Stimulated activated CD4-positive, alpha-beta T cell treated with anti-CD3 and anti-CD28 coated beads, Interleukin-15, amount 100 ng/mL, for 48 hours (primary cell): ENCODE measurements at regions not wholly inside any gene's neighbourhood (a gene's known extent, or its start where the extent isn't known, plus 50 kb on each side); places are given as distances from the start of the nearest gene placed in this dataset.

Experiments used
- DNase-seq, 2 donors: peaks; one replicate each; pipeline ENCODE4 v3.0.0-alpha.2; 2020; ENCODE audit warnings: low read depth in 2 of 2

DNA sequence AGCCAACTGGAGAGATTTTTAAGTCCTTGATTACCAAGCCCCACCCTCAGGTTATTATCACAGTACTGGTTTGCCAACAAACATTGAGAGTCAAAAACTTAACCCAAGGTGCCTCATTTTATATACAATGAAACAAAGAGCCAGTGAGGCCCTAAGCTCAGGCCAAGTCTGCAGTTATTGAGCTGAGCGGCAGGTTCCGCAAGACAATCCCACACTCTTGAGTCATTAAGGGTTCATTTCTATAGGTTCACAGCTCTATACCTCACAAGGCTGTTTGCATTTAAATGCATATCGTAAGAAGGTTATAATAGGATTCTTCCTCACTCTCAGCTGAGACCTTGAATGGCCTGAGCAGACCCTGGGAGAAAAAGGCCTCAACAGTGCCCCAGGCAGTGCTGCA lies 268.4 kb upstream of the RGPD4 start:
- no peak for DNase-seq

DNA sequence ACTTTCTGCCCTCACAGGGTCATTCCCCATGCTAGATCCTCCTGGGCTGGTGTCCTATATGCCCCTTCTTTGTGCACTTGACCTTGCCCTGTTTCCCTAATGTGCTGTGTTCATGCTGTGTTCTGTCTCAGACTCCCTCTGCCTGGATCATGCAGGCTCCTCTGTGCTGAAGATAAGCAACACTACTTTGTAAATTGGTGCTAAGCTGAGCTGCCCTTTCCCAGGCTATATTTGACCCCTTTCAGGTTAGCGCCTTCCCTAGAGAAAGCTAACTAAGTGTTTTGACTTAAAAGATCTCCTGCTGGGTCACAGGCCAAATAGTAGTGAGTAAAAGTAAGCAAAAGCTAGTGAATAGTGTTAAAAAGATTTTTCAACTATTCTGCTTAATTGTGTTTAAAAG lies 257.2 kb upstream of the RGPD4 start:
- DNase-seq: no peak

DNA sequence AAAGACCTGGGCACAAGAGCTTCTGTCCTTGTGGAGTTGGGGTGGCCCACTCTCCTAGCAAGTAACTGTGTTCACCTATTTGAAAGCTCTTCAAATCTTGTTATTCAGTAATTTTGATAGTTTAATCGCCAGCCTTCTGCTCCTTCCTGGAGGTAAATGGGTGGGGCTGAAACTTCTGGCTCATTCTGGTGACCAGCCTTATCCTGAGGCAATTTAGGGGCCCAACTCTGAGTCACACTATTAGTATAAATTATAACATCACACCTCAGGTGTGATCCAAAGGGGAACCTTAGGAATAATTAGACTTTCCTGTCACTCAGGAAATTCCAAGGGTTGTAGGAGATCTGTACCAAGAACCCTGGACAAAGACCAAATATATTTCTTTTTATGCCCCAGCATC lies 255.8 kb upstream of the RGPD4 start:
- no peak for DNase-seq

DNA sequence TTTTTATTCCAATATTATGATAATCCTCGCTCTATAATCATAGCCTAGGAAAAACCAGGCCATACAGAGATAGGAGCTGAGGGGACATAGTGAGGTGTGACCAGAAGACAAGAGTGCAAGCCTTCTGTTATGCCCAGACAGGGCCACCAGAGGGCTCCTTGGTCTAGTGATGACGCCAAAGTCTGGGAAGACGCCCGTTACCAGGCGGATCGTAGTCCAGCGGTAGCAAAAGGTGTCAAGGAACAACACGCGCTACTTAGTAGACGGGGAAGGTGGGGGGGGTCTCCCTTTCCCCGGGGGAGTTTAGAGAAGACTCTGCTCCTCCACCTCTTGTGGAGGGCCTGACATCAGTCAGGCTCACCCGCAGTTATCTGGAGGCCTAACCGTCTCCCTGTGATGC lies 253.8 kb upstream of the RGPD4 start:
- peak in 1 of 2 donors; percentile 3 for DNase-seq

DNA sequence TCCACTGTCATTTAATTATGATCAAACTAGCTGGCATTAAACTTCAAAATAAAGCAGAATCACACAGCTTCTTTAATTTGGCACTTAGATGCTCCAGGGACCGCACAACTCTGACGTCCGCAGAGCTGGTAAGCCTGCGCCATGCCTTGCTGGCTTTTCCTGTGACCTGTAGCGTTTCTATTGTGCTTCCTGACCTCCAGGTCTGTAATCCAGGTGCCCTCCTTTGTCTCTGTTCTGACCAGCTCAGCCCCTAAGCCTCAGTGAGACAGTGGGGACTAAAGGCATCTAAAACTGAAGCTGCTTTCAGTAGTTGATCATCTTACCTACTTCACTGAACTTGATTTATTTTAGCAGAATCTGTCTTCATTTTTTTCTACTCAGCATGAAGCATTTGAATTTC lies 249.7 kb upstream of the RGPD4 start:
- no peak for DNase-seq

GRCh38 chr2:107582487-107582886 lies 244.2 kb upstream of the RGPD4 start:
- no peak for DNase-seq

GRCh38 chr2:107584577-107584976 lies 242.1 kb upstream of the RGPD4 start:
- no peak for DNase-seq

- no peak for DNase-seq
These were observed 240.8 kb upstream of the RGPD4 start for GRCh38 chr2:107585851-107586250.

GRCh38 chr2:107588181-107588580 lies 238.5 kb upstream of the RGPD4 start:
- no peak for DNase-seq

- no peak for DNase-seq
These were observed 237.6 kb upstream of the RGPD4 start for GRCh38 chr2:107589079-107589491.

DNA sequence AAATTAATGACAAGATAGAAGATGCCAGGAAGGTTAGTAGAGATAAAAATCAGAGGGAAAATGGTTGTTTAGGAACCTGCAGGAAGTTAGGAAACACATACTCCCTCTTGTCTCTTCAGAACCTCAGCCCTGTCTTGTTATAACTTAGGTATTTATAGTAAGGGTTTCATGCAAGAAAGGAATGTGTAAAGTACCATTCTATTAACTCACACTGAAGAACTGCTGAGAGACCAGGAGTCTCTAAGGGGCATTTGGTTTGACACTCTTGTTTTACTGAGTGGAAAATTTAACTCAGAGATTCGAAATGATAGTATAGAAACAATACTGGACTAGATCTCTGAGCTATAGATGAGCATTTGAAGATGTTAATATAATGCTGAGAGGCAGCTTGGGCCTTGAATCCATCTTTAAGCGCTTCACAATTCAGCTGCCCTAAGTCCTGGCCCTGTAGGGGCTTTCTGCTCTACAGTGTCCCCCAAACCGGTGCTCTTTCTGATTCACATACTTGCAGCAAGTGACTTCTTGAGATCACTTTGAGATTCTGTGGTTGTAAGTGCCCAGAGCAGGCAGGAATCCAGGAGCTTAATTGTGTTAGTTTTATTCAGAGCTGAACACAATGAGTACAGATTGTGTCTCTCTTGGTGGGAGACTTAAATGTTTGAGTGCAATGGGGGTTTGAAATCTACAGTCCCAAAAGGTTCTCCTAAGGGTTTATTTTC lies 235.0 kb upstream of the RGPD4 start:
- no peak for DNase-seq

DNA sequence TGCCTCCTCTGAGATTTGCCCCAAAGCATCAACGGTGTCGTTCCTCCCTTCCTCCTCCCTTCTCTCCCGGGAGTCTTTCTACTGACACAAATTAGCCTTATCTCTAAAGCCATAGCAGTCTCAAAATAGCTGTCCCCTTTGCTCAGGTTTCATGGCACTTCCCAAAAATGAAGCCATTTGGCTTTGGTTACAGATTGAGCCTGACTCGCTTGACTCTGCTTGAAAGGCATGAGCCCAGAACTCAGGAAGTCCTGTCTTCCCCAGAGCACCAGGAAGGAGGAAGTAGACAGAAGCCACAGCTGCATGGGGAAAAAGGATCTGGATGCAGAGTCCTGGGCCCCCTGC lies 234.4 kb upstream of the RGPD4 start:
- no peak for DNase-seq

DNA sequence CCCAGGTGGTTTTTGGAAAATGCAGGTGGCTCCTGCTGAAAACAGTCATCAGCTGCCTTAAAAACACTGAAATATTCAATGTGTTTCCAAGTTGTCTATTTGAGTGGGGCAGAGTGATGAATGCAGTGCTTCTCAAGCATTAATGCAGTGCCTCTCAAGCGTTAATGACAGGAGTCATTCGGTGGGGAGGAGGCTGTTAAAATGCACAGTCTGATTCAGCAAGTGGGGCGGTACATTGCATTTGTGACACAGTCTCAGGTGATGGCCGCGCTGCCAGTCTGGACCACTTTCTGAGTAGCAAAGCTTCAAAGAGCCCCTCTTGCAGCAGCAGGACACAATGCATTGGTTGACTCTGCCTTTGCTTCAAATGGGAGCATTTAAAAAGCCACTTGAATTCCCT lies 231.4 kb upstream of the RGPD4 start:
- no peak for DNase-seq

GRCh38 chr2:107595749-107596148 lies 230.9 kb upstream of the RGPD4 start:
- no peak for DNase-seq

- no peak for DNase-seq
These were observed 229.2 kb upstream of the RGPD4 start for GRCh38 chr2:107597507-107597906.

DNA sequence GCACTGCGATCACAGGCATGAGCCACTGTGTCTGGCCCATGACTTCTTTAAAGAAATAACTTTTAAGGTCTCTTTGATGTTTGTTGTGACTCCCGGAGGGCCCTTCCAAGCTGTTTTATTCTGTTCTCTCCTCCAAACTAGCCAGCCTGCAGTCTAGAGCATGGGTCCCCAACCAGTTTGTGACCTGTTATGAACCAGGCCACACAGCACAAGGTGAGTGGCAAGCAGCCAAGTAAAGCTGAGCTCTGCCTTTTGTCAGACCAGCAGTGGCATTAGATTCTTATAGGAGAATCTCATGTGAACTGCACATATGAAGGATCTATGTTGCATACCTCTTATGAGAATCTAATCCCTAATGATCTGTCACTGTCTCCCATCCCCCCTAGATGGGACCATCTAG lies 223.9 kb upstream of the RGPD4 start:
- no peak for DNase-seq

GRCh38 chr2:107607054-107607453 lies 219.6 kb upstream of the RGPD4 start:
- no peak for DNase-seq

DNA sequence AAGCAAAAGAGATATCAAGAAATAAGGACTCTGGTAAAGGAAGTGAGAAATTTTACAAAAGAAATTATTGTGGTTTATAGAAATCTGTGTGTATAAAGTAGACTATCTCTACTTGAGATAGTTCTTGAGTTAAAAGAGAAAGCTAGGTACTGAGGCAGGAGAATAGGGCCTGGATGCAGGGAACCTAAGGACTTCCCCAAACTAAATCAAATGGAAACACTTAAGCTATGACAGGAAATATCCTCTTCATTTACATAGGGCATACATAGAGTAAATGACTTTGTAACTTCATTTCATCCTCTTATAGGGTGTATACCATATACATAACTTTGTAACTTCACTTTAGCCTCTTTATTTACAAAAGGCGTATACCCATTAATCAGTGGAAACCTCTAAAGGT lies 219.2 kb upstream of the RGPD4 start:
- no peak for DNase-seq

GRCh38 chr2:107615039-107615438 lies 211.7 kb upstream of the RGPD4 start:
- no peak for DNase-seq

GRCh38 chr2:107618769-107619168 lies 207.9 kb upstream of the RGPD4 start:
- no peak for DNase-seq

DNA sequence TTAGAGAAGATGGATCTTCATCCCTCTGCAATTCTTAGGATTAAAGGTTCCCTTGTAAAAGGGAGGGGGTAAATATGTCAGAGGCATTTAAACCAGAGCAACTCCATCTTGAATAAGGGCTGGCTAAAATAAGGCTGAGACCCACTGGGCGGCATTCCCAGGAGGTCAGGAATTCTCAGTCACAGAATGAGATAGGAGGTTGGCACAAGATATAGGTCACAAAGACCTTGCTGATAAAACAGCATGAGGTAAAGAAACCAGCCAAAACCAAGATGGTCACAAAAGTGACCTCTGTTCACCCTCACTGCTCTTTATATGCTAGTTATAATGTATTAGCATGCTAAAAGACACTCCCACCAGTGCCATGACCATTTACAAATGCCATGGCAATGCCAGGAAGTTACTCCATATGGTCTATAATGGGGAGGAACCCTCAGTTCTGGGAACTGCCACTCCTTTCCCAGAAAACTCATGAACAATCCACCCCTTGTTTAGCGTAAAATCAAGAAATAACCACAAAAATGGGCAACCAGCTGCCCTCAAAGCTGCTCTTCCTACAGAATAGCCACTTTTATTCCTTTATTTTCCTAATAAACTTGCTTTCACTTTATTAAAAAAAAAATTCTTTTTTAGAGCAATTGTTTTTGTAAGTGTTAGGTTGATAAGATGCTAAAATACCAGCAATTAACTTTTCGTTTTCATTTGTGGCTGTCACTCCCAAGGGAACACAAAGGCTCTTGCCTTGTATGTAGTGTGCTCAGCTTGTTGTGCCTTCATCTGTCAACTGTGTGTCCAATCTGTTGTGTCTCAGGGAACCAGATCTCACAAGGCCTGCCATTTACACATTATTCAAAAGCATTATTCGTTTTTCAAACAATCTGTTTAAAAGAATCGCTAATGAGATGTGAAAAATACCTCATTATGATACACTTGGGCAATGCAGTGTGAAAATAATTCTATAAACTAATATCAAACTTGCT lies 205.2 kb upstream of the RGPD4 start:
- DNase-seq: no peak

GRCh38 chr2:107622741-107623310 lies 203.9 kb upstream of the RGPD4 start:
- DNase-seq: no peak

DNA sequence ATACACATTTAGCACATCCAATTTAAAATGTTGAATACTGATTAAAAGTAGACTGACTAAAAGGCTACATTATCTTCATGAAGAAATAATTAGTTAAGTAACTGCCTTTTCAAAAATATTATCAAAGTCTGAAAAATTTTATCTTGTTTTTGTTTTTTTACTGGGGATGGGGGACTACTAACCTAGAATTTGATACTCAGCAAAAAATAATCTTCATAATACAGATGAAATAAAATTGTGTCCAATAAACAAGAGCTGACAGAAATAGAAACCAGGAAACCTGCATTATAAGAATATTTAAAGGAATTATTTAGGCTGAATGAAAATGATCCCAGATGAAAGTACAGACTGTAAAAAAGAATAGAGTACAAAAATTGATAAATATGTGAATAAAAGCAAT lies 200.7 kb upstream of the RGPD4 start:
- DNase-seq: no peak
